ENCODE measurements at regions not wholly inside any gene's neighbourhood (a gene's known extent, or its start where the extent isn't known, plus 50 kb on each side); places are given as distances from the start of the nearest gene placed in this dataset.
"Not testable (repeated sequence)": the region's sequence is repeated elsewhere in the genome, so short reads cannot be mapped to it uniquely, and the experiment has no call there.

DNA sequence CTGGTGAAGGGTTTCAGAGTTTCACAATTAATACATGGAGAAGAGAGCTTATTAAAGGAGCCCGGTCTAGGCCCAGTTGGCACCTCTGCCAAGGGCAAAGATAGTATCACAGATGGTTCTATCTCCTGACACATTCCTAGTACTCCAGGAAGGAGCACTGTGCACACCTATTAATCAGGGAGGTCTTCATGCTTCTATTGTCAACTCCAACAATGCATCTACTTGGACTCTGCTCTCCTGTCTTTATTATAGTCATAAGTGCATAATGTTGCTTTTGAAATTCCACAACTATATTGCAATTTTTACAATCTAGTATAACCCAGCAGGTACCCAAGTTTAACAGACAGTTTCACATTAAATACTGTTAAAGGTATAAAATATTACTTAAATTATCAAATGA lies 174.5 kb upstream of the TSC22D1 start:
- DNase-seq (ENCODE audit: low read depth in 2 of 2), result no peak

DNA sequence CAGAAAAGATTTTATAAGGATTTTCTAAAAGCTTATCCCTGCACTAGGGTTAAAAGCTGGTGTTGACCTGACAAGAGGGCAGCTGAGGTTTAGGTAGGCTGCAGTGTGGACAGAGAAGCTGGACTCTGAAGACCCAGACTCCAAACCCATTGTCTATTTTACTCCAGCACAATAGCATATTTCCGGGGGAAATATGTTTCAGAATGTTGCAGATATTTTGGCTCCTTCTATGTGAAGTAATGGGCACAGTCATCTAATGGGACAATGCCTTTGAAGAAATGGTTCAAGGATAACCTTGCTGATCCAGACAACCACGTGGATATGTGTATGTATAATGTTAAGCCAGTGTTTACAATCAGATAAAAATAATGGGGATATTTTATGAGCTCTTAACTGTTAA lies 173.8 kb upstream of the TSC22D1 start:
- no peak for DNase-seq (ENCODE audit: low read depth in 2 of 2)

DNA sequence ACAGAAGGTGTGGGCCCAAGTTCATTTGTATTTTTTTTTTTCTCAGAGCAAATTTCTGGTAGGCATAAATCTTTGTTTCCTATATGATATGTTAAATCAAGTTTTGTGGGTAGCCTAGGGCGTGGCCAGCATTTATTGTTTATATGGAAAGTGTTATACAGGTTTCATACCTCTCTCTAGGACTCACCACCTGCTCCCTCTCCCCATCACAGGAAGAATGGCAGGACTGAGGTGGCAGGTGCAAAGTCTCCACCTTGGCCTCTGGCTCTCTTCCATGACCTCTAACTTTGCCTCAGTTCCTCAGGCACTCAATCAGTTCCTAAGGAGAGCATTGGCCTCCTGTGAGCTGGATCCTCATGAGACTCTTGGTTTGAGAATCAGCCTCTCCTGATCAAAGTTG lies 172.3 kb upstream of the TSC22D1 start:
- DNase-seq (ENCODE audit: low read depth in 2 of 2), result no peak

DNA sequence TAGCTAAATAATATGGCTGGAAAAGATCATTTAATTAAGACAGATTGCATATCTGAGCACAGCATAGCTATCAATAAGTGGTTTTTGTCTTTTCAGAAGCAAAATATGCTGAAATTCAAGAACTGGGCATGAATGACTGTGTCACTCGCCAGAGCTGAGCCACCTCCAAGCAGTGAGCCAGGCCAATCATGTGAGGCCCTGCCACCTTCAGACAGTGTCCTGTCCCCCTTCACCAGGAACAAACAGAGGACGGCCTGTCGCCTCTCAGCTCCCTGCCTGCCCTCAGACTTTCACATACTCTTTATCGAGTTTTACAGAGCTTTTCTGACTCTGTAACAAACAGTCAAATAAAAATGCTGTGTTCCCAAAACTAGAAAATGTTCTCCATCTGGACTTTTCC lies 171.0 kb upstream of the TSC22D1 start:
- DNase-seq (ENCODE audit: low read depth in 2 of 2), result no peak

DNA sequence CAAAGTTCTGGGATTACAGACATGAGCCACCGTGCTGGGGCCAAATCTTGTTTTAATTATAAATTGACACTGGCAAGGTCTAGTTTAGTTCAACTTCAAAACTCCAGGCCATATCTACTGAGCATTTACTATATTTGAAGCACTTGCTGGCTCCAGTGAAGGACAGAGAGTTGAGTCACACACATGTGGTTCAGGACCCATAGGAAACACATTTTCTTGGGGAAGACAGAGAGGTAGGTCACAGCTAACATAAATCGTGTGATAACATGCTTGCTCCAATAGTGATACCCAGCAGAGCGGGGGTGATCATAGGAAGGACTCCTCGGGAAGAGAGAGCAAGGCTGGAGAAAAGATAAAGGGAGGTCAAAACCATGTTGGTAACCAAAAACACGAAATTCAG lies 170.6 kb upstream of the TSC22D1 start:
- DNase-seq (ENCODE audit: low read depth in 2 of 2), result no peak

DNA sequence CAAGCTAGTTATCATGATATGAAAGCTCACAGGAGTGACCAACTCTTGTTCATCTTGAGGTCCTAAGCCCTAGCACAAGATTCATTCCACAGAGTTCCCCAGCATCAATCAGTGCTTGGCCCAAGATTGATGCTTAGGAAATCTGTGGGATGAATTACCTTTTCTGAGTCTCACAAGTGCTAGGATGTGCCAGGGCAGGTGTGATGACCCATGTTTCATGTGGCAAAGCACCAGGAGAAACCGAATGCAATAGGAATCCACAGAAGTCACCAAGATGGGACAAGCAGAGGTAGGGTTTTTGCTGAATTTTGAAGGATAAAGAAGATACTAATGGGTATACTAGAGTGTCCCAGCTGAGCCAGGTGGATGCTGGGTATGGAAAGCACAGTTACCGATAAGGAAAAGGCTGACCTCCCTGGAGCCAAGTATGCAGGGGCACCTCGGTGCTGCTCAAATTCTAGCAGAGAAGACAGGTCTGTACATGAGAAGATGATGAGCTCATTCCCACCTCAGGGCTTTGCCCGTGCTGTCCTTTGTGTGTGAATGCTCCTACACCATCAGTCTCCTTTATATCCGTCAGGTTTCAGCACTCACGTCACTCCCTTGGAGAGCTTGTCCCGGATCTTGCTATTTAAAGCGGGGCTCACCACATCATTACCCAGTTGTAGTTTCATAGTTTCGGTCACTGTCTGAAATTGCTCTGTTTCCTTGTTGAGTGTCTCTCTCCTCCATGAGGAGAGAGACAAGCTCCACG lies 168.9 kb upstream of the TSC22D1 start:
- no peak for DNase-seq (ENCODE audit: low read depth in 2 of 2)

GRCh38 chr13:44739539-44739938 lies 163.4 kb upstream of the TSC22D1 start:
- no peak for DNase-seq (ENCODE audit: low read depth in 2 of 2)

GRCh38 chr13:44739120-44739519 lies 163.0 kb upstream of the TSC22D1 start:
- no peak for DNase-seq (ENCODE audit: low read depth in 2 of 2)

DNA sequence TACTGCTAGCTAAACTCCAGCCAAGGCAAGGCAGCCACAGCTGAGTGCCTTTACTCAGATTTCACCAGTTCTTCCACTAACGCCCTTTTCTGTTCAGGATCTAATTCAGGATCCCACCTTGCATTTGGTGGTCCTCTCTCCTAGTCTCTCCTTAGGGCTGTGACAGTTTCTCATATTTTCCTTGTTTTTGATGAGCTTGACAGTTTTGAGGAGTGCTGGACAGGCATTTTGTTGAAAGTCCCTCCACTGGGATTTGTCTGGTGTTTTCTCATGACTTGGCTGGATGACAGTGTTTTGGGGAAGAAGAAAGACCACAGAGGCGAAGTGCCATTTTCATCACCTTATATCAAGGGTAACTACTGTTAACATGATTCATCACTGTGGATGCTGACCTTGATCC lies 162.3 kb upstream of the TSC22D1 start:
- no peak for DNase-seq (ENCODE audit: low read depth in 2 of 2)

DNA sequence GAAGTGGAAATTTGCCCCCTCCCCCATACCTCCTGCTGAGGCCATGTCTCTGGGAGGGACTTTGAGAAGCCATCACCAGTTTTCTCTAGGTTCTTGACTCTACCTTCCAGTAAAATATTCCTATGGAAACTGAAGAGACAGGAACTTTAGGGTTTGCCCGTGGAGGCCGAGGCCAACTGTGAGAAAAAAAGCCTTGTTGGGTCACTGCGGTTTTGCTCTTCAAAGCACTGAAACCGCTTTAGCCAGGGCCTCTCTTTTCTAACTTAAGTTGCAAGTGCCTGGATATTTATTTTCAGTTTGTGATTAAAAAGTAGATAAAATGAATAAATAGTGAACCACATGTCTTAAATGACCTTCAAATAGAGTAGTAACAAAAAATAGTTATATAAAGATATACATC lies 159.7 kb upstream of the TSC22D1 start:
- no peak for DNase-seq (ENCODE audit: low read depth in 2 of 2)

DNA sequence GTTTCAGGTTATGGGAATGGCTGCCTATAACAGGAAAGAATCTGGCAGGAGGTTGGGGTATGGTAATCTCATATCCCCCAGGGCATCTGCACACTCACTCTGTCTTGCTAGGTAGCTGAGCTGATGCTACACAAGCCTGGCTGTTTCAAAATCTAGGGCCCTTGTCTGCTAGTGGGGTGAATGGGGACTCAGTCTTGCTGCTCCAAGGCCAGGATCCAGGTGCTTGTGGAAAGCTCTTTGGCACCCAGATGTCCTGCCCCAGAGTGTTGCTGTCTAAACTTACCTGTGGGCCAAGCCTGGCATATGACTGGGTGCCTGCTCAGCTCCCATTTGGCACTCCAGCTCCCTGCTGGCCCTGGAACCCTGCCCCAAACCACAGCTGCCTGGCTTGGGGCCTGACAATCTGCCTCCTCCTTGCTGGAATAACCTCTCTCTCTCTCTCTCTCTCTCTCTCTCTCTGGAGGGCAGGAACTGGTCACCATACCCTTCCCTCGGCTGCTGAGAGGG lies 158.1 kb upstream of the TSC22D1 start:
- DNase-seq (ENCODE audit: low read depth in 2 of 2), result no peak

- DNase-seq (ENCODE audit: low read depth in 2 of 2), result no peak
Measured at GRCh38 chr13:44732503-44733098, 156.5 kb upstream of the TSC22D1 start.

DNA sequence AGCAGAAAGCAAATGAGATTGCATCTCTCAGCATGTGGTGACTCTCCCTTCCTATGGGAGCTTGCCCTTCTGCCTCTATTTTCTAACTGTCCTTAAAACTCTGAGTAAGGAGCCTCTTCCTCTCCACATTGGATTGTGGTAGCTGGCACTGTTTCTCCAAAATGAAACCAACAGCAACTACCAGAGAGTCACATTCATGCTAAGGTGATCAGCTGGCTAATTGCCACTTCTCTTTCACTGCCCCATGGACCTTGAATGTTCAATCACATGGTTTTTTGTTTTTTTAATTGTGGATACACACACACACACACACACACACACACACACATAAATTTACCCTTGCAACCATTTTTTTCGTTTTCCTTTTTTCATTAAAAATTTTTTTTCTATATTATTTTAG lies 154.7 kb upstream of the TSC22D1 start:
- no peak for DNase-seq (ENCODE audit: low read depth in 2 of 2)

DNA sequence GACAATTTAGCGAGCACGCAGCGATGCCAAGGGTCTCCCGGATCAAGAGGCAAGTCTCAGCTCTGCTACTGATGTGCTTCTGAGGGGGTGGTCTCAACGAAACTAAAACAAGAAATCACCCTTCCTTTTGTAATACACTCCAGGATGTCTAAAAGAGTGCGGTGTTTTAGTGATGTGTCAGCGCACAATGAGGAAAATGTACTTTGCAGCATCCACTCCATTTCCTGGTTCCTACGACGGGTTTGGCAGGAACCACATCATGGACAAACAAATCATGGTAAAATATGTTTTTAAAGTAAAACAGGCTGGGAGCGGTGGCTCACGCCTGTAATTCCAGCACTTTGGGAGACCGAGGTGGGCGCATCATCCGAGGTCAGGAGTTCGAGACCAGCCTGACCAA lies 154.0 kb upstream of the TSC22D1 start:
- no peak for DNase-seq (ENCODE audit: low read depth in 2 of 2)

DNA sequence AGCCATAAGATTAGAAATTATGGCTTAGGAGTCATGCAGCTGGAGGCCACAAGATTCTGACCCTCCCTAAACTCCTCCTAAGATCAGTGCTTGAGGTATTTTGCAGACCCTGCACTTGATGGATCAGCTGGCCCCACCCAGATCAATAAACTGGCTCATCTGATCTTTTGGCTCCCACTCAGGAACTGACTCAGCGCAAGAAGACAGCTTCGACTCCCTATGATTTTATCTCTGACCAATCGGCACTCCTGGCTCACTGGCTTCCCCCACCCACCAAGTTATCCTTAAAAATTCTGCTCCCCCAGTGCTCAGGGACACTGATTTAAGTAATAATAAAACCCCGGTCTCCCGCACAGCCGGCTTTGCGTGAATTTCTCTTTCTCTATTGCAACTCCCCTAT lies 151.5 kb upstream of the TSC22D1 start:
- DNase-seq (ENCODE audit: low read depth in 2 of 2), result not testable (repeated sequence)

- DNase-seq (ENCODE audit: low read depth in 2 of 2), result no peak
Measured at GRCh38 chr13:44726778-44727177, 150.6 kb upstream of the TSC22D1 start.

DNA sequence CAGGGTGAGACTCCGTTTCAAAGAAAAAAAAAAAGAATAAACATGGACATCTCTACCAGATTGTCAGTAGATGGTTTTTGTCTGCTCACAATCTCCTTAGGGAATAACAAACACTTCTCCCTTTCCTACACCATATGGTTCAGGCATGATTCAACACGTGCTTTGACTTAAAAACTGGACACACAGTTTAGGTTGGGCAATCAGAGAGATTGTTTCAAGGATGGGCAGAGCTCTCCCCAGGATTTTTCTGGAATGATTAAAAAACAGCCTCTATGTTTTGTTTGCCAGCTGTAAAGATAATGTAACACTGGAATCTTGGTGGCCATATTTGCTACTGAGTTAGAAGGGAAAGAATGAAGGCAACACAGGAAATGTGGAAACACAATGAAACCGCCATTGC lies 150.1 kb upstream of the TSC22D1 start:
- no peak for DNase-seq (ENCODE audit: low read depth in 2 of 2)

DNA sequence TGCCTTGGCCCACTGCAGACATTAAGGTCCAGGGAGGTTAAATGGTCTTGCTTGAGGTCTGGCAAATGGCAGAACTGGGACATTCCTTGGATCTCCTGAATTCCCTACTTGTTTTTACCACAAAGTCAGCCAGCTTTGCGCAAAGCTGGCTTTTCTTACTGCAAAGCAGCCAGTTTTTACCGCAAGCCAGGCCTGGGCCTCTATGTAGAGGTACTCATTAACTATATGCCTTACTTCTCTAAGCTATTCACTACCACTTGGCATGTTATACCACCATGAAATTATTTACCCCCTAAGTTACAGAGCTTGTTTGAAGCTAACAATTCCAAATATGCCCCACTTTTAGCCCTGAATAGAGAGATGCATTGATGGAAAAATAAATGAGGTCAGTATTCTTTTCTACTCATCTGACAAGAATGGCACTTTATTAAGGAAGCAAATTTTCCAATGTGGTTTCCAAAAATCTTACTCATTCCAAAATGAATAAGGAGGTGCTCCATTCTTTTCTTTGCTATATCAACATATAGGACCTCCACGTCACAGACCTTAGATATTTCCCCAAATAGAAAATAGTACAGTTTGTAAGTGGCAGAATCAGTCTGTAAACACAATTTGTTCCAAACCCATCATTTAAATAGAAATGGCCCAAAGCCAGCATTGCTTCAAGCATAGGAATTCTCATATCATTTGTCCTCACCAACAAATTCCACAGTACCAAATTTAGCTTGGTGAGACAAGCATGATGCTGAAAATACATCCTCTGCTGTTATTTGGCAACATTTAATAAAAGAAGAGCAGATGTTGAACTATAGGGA lies 143.9 kb upstream of the TSC22D1 start:
- DNase-seq (ENCODE audit: low read depth in 2 of 2), result no peak

DNA sequence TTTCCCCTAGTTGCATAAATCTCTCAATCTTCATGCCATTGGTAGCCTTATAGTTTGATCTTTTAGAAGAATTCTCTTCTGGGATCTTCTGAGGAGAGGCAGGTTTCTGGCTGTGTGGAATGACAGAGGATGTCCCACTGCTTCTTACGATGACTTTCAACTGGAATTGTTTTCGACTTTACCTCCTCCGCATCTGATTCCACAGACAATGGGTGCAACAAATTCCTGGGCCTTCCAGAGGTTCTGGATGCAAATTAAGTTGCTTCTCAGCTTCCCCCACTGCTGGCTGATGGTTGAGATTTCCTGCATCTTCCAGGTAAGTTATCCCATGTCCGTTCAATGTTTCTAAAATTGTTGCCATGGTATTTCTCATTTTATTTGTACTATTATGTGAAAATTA lies 142.3 kb upstream of the TSC22D1 start:
- DNase-seq (ENCODE audit: low read depth in 2 of 2), result no peak

DNA sequence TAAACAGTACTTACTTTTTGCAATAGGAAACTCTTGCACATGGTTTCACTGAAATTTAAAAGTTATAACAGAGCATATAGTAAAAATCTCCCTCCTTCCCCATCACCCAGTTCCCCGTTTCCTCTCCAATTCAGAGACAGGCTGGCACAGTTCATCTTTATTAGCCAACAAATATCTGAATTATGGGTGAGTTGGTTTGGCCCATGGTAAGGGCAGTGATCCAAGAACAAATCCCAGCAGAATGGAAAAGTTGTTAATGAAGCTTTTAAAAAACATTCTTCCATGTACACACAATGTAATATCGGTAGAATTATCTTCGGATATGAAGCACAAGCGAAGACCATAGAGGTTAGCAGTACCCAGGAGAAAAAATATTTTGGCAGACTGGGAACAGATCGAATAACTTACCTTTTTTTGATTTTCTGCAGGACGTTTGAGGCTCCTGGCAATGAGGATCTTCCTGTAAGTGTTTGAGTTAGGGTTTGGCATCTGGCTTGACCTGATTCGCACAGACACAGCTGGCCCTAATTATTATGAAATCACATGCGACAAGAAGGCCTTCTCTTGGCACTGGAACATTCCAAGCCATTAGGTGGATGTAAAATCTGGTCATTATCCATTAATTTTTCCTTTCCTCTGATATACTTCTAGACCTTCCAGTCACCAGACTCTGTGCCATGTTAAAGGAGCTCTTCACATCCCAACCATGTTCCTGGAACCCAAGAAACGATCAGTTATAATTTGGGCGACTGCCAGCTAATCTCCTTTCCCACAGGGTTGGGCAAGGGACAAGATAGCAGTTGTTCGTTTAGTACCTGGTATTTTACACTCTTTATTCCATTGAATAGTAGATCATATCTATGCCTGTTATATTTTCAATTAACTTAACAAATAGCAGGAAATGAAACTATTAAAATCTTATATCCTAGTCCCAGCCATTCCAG lies 139.4 kb upstream of the TSC22D1 start:
- no peak for DNase-seq (ENCODE audit: low read depth in 2 of 2)

GRCh38 chr13:44713788-44714469 lies 137.8 kb upstream of the TSC22D1 start:
- no peak for DNase-seq (ENCODE audit: low read depth in 2 of 2)
